Transverse colon (tissue), 3 donors: ENCODE measurements at regions not wholly inside any gene's neighbourhood (a gene's known extent, or its start where the extent isn't known, plus 50 kb on each side); places are given as distances from the start of the nearest gene placed in this dataset.

ENCODE experiments used
- POLR2A ChIP-seq: fragments of 450-650 bp; IDR thresholded peaks from one replicate; pipeline ENCODE4 v1.6.1; 2016; ENCODE audit warnings: antibody characterized with exemption, mild to moderate bottlenecking, moderate library complexity
- TF ChIP-seq, protein P1 (sequence below), 5 experiments: fragments of 200-600 bp in 3 of 5; fragments of 450-650 bp in 2 of 5; sonication (generic) in 3 of 5; IDR thresholded peaks; 1 replicate in 2 of 5; 2 replicates in 3 of 5; pipeline ENCODE4 v1.5.1; 2016 to 2017; ENCODE audit warnings: antibody characterized with exemption in 5 of 5, inconsistent platforms in 3 of 5, mild to moderate bottlenecking in 2 of 5, moderate library complexity in 1 of 5

DNA sequence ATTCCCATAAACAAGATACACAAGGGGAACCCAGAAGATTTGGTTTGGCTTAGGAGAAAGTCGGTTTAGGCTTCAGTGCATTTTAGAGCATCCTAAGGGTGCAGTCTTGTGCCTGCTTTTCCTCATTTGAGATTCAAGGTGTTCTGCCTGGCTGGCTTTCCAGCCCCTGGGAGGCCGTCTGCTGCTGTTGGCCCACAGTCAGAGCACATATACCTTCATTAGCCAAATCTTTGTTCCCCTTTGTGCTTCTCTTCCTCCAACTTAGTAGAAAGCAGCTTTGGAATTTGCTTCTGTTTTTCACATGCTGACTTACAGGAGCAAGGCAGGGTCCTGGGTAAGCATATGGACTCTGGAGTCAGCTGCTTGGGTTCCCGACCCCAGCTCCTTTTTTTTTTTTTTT lies 477.1 kb upstream of the TCF4 start:
- TF ChIP-seq, protein P1, sequence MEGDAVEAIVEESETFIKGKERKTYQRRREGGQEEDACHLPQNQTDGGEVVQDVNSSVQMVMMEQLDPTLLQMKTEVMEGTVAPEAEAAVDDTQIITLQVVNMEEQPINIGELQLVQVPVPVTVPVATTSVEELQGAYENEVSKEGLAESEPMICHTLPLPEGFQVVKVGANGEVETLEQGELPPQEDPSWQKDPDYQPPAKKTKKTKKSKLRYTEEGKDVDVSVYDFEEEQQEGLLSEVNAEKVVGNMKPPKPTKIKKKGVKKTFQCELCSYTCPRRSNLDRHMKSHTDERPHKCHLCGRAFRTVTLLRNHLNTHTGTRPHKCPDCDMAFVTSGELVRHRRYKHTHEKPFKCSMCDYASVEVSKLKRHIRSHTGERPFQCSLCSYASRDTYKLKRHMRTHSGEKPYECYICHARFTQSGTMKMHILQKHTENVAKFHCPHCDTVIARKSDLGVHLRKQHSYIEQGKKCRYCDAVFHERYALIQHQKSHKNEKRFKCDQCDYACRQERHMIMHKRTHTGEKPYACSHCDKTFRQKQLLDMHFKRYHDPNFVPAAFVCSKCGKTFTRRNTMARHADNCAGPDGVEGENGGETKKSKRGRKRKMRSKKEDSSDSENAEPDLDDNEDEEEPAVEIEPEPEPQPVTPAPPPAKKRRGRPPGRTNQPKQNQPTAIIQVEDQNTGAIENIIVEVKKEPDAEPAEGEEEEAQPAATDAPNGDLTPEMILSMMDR (IDR thresholded peaks at IDR 0.05), result no peak
- no peak for TF ChIP-seq POLR2A
